ENCODE measurements at regions not wholly inside any gene's neighbourhood (a gene's known extent, or its start where the extent isn't known, plus 50 kb on each side); places are given as distances from the start of the nearest gene placed in this dataset.
"Not testable (repeated sequence)": the region's sequence is repeated elsewhere in the genome, so short reads cannot be mapped to it uniquely, and the experiment has no call there.

DNA sequence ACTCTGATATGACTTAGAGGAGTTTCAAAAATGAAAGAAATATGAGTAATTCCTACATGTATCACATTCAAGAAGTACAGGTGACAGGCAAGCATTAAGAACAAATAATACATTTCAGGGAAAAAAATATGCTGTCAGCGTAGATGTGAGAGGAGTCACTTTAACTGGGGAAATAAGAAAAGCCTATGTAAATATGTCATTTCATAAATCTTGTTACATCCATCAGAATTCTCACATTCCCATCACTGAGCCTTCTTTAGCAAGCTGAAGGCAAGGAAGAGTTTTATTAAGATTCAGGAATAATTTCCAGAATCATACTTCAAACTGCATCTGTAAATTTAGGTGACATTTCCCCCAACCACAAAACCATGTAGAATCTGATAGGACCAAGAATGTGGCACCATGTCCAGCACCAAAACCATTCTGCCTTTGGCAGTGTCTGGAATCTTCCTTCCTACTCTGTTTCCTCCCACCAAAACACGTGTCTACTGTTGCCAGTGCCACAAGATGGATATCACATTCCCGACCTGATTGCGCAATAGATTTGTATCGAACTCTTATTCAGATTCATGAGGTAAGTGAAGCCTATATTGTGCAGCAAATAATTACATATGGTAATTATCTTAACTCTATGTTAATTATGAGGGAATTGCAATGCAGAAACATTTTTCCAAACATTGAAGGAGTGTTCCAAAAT, 690.9 kb downstream of the ISL1 start:
- no peak overlapping the region for H3K4me3 ChIP-seq (ENCODE audit: low read depth, low read length)
- TF ChIP-seq, protein P1, sequence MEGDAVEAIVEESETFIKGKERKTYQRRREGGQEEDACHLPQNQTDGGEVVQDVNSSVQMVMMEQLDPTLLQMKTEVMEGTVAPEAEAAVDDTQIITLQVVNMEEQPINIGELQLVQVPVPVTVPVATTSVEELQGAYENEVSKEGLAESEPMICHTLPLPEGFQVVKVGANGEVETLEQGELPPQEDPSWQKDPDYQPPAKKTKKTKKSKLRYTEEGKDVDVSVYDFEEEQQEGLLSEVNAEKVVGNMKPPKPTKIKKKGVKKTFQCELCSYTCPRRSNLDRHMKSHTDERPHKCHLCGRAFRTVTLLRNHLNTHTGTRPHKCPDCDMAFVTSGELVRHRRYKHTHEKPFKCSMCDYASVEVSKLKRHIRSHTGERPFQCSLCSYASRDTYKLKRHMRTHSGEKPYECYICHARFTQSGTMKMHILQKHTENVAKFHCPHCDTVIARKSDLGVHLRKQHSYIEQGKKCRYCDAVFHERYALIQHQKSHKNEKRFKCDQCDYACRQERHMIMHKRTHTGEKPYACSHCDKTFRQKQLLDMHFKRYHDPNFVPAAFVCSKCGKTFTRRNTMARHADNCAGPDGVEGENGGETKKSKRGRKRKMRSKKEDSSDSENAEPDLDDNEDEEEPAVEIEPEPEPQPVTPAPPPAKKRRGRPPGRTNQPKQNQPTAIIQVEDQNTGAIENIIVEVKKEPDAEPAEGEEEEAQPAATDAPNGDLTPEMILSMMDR (IDR thresholded peaks at IDR 0.05; ENCODE audit: borderline replicate concordance, insufficient read depth, low read depth, low read length), result no peak

DNA sequence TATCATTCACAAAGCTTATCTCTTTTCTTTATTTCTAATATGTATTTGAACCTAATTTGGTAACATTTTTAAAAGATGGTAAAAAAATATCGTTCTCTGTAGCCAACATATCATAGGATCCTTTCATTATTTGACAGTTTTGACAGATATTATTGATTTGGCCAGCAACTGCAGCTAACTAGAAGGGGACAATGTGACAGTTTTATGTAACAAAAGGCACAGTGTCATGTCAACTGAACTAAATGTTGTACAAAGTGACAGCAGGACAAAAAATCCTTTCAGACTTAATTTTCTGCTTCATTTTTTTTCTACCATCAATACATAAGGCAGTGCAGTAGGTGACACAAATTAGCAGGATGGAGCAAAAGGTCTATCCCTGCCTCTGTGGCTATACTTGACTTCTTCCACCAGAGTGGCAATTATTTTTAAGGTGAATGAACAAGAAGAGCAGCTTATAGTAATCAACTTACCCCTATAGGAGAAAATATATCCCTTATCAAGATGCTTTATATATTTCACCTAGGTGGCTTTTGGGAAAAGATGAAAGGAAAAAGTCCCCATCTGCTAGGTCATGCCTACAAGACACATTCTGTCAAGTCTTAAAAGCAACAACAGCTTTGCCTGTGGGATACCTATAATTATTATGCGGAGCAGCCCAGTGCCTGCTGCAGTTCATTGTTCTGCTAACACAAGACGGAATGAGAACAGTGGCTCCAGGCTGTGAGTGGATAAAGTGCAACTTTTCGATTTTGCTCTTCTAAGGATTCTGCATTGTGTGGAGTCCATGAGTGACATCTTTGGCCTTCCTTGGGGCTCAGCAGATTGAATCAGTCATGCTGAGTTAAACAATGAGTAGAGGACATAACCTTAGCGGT, 694.9 kb downstream of the ISL1 start:
- TF ChIP-seq, protein P1 (IDR thresholded peaks at IDR 0.05; ENCODE audit: borderline replicate concordance, insufficient read depth, low read depth, low read length), result no peak
- no peak overlapping the region for H3K4me3 ChIP-seq (ENCODE audit: low read depth, low read length)

DNA sequence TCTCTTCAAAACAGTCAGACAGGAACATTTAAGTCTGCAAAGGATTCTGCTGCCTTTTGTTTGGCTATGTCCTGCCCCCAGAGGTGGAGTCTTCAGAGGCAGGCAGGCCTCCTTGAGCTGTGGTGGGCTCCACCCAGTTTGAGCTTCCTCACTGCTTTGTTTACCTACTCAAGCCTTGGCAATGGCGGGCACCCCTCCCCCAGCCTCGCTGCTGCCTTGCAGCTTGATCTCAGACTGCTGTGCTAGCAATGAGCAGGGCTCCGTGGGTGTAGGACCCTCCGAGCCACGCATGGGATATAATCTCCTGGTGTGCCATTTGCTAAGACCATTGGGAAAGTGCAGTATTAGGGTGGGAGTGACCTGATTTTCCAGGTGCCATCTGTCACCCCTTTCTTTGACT, 685.4 kb upstream of the ITGA1 start:
- not testable (repeated sequence) for H3K4me3 ChIP-seq (ENCODE audit: low read depth, low read length)

DNA sequence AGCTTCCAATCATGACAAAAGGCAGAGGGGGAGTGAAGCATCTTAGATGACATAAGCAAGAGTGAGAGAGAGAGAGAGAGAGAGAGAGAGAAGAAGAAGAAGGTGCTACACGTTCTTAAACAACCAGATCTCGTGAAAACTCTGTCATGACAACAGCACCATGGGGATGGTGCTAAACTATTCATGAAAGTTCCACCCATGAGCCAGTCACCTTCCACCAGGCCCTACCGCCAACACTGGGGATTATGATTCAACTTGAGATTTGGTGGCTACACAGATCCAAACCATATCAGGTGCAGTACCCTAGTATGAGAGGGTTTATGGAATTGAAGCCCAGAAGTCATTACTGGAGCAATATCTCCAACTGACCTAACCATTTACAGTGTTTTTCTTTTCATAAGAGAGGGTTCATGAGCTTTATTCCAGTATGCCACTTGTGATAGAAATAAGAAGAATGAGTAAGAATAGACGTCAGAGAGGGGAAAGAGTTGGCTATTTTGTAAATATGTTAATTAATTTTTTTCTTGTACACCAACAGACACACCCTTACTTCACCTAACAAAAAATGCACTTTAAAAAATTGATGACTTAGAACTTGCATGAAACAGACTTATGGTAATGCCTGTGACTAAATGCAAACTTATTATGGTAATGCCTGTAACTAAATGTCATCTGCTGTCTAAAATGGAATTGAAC, 680.4 kb upstream of the ITGA1 start:
- no peak overlapping the region for H3K4me3 ChIP-seq (ENCODE audit: low read depth, low read length)
- TF ChIP-seq, protein P1 (IDR thresholded peaks at IDR 0.05; ENCODE audit: borderline replicate concordance, insufficient read depth, low read depth, low read length), result no peak

DNA sequence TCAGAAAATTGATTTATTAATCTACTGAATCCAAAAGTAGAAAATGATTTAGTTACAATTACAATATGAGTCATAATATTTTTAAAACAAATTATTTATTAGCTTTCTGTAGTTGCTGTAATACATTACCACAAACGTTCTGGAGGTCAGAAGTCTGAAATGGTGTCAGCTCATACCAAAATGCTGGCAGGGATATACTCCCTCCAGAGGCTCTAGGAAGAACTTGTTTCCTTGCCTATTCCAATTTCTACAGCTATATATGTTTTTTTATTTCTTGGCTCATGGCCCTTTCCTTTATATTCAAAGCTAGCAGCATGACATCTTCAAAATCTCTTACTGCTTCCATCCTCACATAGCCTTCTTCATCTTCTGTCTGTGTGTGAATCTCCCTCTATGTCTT, 667.9 kb upstream of the ITGA1 start:
- H3K4me3 ChIP-seq (ENCODE audit: low read depth, low read length), result no peak overlapping the region
- TF ChIP-seq, protein P1 (IDR thresholded peaks at IDR 0.05; ENCODE audit: borderline replicate concordance, insufficient read depth, low read depth, low read length), result no peak

DNA sequence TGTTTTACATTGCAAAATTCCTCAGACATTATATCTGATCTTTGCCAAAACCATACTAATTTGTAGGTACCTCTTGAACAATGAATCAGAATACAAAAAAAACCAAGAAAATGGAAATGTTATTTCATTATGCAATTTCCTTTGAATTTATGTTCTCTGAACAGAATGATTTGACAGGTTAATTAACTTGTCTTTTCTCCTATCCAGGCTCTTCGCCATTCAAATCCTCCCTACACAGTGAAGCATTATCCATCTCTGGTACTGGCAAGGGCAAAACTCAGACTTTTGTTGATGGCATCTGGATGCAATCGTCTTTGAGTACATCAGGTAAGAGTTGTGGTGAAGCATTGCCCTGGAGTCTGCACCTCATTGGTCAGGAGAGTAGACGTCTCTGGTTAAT, 655.7 kb upstream of the ITGA1 start:
- TF ChIP-seq, protein P1 (IDR thresholded peaks at IDR 0.05; ENCODE audit: borderline replicate concordance, insufficient read depth, low read depth, low read length), result no peak
- H3K4me3 ChIP-seq (ENCODE audit: low read depth, low read length), result no peak overlapping the region

DNA sequence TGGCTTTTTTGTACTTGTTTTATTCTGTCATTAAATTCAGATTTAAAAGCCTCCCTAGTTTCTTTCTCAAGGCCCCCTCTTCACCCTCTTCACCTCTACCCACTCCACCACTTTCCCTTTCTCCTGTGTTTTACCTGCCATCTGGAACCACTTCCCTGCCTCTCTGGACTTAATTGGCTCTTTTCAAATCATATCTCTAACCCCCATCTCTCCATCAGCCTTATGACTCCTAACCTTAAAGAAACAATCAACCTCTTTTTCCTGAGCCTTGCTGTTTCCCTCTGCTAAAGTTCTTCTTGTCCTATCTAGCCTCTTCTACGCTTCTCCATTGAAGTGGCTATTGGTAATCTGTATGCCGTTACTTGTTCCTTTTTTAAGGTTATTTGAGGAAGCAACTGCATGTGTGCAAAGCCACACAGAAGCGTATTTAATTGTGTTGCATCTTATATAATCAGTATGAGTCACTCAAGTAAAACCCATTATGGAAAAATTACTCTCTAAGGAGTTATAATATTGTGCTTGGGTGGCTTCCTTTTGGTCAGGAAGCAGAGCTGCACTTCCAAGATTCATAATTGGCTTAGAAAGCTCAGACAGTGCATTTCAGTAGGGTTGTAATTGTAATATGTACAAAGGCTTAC, 653.6 kb upstream of the ITGA1 start:
- TF ChIP-seq, protein P1 (IDR thresholded peaks at IDR 0.05; ENCODE audit: borderline replicate concordance, insufficient read depth, low read depth, low read length), result no peak
- no peak overlapping the region for H3K4me3 ChIP-seq (ENCODE audit: low read depth, low read length)
